ENCODE measurements at regions not wholly inside any gene's neighbourhood (a gene's known extent, or its start where the extent isn't known, plus 50 kb on each side); places are given as distances from the start of the nearest gene placed in this dataset.

DNA sequence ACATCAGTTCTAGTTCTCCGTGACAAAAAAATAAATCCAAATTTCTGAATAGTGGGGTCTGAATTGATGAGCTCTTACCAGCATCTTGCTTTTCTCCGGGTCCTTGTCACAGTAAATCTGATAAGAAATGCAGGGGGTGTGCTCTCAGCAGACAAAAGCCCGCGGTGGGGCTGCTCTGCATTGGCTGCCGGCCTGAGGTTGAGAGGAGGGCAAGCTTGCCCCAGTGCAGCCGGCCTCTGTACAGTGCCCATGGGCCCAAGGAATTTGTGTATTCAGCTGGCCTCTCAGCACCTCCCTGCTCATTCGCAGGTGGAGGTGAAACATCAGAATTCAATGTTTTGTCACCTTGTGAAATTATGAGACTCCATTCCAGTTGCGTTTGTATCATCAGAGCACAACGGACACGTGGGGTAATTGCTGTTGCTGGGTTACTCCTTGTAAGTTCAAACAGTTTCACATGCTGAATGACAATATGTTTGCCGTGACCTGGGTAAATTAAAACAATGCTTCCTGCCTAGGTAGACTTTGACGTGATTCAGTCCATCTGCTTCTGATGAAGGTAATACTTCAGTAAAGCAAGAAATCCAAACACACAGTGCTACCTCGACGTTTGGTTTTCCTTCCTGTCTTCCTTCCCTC is 596.4 kb downstream of the MID1IP1 start:
- ChIA-PET POLR2A (no interaction called here), CTCF (ENCODE audit: low intra/inter-chr PET ratio) (no interaction called here)
- Histone ChIP-seq H3K79me2 (ENCODE audit: control insufficient read depth, insufficient read depth, low read length) (no peaks in the 10 kb centered on the region), H2AFZ (ENCODE audit: low read depth, low read length) (no peak overlapping the region), H3K9me3 (replicated peaks; ENCODE audit: control insufficient read depth, insufficient read depth, low read depth, low read length) (no peaks in the 10 kb centered on the region), H3K4me3 (no peak overlapping the region), H3K4me1 (replicated peaks in 1 of 2; ENCODE audit: control insufficient read depth in 2 of 2, insufficient read depth in 2 of 2, low read length in 2 of 2) (no peaks in the 10 kb centered on the region), H3K9me1 (ENCODE audit: control insufficient read depth, insufficient read depth, low read length) (no peaks in the 10 kb centered on the region), H3K4me2 (ENCODE audit: insufficient read depth, low read length) (no peak overlapping the region), H4K20me1 (replicated peaks; ENCODE audit: control insufficient read depth, insufficient read depth, low read length) (no peaks in the 10 kb centered on the region), H3K27ac (ENCODE audit: extremely low read depth, low read depth, low read length) (no peak overlapping the region), H3K9ac (ENCODE audit: insufficient read depth in 1 of 2, low read depth in 2 of 2, low read length in 2 of 2) (no peak overlapping the region), H3K27me3 (ENCODE audit: control insufficient read depth in 2 of 2, insufficient read depth in 2 of 2, low read length in 2 of 2) (peaks cover 0 to 5% of the 10 kb centered on the region in 2 experiments; a peak in 2 of 5 replicates), H3K36me3 (ENCODE audit: control insufficient read depth, insufficient read depth, low read length) (no peaks in the 10 kb centered on the region)
- intact Hi-C loops (cut with micrococcal nuclease): no loop called here
- in situ Hi-C loops (cut with MboI): no loop called here
- no TSS peak for BruUV-seq (replicated peaks)
- WGBS (ENCODE audit: insufficient coverage, low coverage, missing lambda C conversion rate): 2% methylated on average over 14 of the region's 14 CpGs
- DNase-seq (ENCODE audit: extremely low read depth in 1 of 4, low spot score in 3 of 4) (no peak), ATAC-seq (no peak), FAIRE-seq (no peak)
- TF ChIP-seq ZNF274 (IDR thresholded peaks at IDR 0.05; ENCODE audit: borderline replicate concordance, low read depth, low read length) (no peak), KLF16 (IDR thresholded peaks at IDR 0.05) (no peak), ZNF785 (CRISPR knock-in tag; IDR thresholded peaks at IDR 0.05) (no peak), ZNF3 (CRISPR knock-in tag; IDR thresholded peaks at IDR 0.05) (no peak), FOXO4 (CRISPR knock-in tag; IDR thresholded peaks at IDR 0.05) (no peak), ETV1 (tag; conservative IDR thresholded peaks at IDR 0.05; ENCODE audit: low read depth) (no peak), ZNF12 (CRISPR knock-in tag; IDR thresholded peaks at IDR 0.05) (no peak), ZNF224 (CRISPR knock-in tag; IDR thresholded peaks at IDR 0.05) (no peak)
- TF ChIP-seq, protein P1, sequence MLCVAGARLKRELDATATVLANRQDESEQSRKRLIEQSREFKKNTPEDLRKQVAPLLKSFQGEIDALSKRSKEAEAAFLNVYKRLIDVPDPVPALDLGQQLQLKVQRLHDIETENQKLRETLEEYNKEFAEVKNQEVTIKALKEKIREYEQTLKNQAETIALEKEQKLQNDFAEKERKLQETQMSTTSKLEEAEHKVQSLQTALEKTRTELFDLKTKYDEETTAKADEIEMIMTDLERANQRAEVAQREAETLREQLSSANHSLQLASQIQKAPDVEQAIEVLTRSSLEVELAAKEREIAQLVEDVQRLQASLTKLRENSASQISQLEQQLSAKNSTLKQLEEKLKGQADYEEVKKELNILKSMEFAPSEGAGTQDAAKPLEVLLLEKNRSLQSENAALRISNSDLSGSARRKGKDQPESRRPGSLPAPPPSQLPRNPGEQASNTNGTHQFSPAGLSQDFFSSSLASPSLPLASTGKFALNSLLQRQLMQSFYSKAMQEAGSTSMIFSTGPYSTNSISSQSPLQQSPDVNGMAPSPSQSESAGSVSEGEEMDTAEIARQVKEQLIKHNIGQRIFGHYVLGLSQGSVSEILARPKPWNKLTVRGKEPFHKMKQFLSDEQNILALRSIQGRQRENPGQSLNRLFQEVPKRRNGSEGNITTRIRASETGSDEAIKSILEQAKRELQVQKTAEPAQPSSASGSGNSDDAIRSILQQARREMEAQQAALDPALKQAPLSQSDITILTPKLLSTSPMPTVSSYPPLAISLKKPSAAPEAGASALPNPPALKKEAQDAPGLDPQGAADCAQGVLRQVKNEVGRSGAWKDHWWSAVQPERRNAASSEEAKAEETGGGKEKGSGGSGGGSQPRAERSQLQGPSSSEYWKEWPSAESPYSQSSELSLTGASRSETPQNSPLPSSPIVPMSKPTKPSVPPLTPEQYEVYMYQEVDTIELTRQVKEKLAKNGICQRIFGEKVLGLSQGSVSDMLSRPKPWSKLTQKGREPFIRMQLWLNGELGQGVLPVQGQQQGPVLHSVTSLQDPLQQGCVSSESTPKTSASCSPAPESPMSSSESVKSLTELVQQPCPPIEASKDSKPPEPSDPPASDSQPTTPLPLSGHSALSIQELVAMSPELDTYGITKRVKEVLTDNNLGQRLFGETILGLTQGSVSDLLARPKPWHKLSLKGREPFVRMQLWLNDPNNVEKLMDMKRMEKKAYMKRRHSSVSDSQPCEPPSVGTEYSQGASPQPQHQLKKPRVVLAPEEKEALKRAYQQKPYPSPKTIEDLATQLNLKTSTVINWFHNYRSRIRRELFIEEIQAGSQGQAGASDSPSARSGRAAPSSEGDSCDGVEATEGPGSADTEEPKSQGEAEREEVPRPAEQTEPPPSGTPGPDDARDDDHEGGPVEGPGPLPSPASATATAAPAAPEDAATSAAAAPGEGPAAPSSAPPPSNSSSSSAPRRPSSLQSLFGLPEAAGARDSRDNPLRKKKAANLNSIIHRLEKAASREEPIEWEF (CRISPR knock-in tag; IDR thresholded peaks at IDR 0.05): no peak
- TF ChIP-seq, protein P2, sequence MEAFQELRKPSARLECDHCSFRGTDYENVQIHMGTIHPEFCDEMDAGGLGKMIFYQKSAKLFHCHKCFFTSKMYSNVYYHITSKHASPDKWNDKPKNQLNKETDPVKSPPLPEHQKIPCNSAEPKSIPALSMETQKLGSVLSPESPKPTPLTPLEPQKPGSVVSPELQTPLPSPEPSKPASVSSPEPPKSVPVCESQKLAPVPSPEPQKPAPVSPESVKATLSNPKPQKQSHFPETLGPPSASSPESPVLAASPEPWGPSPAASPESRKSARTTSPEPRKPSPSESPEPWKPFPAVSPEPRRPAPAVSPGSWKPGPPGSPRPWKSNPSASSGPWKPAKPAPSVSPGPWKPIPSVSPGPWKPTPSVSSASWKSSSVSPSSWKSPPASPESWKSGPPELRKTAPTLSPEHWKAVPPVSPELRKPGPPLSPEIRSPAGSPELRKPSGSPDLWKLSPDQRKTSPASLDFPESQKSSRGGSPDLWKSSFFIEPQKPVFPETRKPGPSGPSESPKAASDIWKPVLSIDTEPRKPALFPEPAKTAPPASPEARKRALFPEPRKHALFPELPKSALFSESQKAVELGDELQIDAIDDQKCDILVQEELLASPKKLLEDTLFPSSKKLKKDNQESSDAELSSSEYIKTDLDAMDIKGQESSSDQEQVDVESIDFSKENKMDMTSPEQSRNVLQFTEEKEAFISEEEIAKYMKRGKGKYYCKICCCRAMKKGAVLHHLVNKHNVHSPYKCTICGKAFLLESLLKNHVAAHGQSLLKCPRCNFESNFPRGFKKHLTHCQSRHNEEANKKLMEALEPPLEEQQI (IDR thresholded peaks at IDR 0.05): no peak
